Psoas muscle (tissue), 7 donors: ENCODE measurements at regions not wholly inside any gene's neighbourhood (a gene's known extent, or its start where the extent isn't known, plus 50 kb on each side); places are given as distances from the start of the nearest gene placed in this dataset.

Experiments used
- ATAC-seq, 4 donors: fragments of 200-7000 bp; cut with Tn5 transposase; one replicate each; pipeline ENCODE4 v1.9.1; 2020; ENCODE audit warnings: moderate library complexity in 3 of 4, mild to moderate bottlenecking in 2 of 4
- DNase-seq, 2 donors: peaks; one replicate each; pipeline ENCODE4 v3.0.0-alpha.2; 2020
- H3K27ac ChIP-seq: fragments of 200-600 bp; one replicate; pipeline ENCODE4 v1.8.0; 2022
- H3K27me3 ChIP-seq, 3 donors: fragments of 200-600 bp in 1 of 3; one replicate each; pipeline versions ENCODE4 v1.6.1 to v1.8.0; 2013 to 2022; ENCODE audit warnings: low read length in 2 of 3, mild to moderate bottlenecking in 2 of 3, moderate library complexity in 1 of 3; ENCODE audit not compliant: insufficient read depth in 3 of 3
- H3K36me3 ChIP-seq, 2 donors: fragments of 200-600 bp in 1 of 2; one replicate each; pipeline versions ENCODE4 v1.6.1 to v1.8.0; 2013 to 2022; ENCODE audit warnings: low read depth in 1 of 2, mild to moderate bottlenecking in 1 of 2, moderate library complexity in 1 of 2; ENCODE audit not compliant: insufficient read depth in 1 of 2
- H3K4me1 ChIP-seq: fragments of 200-600 bp; one replicate; pipeline ENCODE4 v1.8.0; 2022
- H3K4me3 ChIP-seq: fragments of 200-600 bp; one replicate; pipeline ENCODE4 v1.8.0; 2022; ENCODE audit warnings: mild to moderate bottlenecking
- H3K9me3 ChIP-seq: fragments of 200-600 bp; one replicate; pipeline ENCODE4 v1.8.0; 2022
- WGBS, 3 donors: extraction: QIAGEN DNeasy Blood & Tissue Kit; methylation state at CpG; one replicate each; pipeline versions ENCODE4 v1.1.6 to v1.1.7; 2013; 5-methylcytosine and 5-hydroxymethylcytosine counted together
- intact Hi-C, 2 donors: fragments of 100-400 bp; cut with DNase I; formaldehyde crosslinking; loops; one replicate each; pipeline versions ENCODE4 v1.11.0 to v1.14.2; 2022
- TF ChIP-seq, protein P1 (sequence below): fragments of 200-600 bp; IDR thresholded peaks from one replicate; pipeline ENCODE4 v1.8.0; 2022; ENCODE audit warnings: antibody characterized with exemption
- donor health status: healthy with polysubstance abuse.
- donor health status: DM: no; HTN: no; CAD: no; lungs with moderate emphysema.
- donor health status: Bipolar disorder and iron deficiency.
- donor health status: healthy.
- donor health status: DM: yes; HTN: yes; CAD: no.
- donor health status: DM: no; HTN: no; CAD: no.
- donor health status: DM: yes; HTN: yes; CAD: no.

- WGBS, 3 donors, result 62 to 71% (median 62%) methylated on average over 4 of the region's 4 CpGs
- no peak overlapping the region for H3K27ac ChIP-seq
These were observed 197.2 kb upstream of the HNRNPA3 start for GRCh38 chr2:177015356-177015923.

GRCh38 chr2:177020524-177021119 lies 192.0 kb upstream of the HNRNPA3 start:
- H3K36me3 ChIP-seq, result no peaks in the 10 kb centered on the region
- H3K4me1 ChIP-seq, result no peaks in the 10 kb centered on the region
- DNase-seq, result no peak
- H3K4me3 ChIP-seq, result no peak overlapping the region
- 58 to 72% (median 62%) methylated on average over 5 of the region's 5 CpGs for WGBS, 3 donors
- intact Hi-C loops, result no loop called here
- H3K9me3 ChIP-seq, result no peaks in the 10 kb centered on the region
- ATAC-seq, result no peak
- H3K27ac ChIP-seq, result no peak overlapping the region
- TF ChIP-seq, protein P1, sequence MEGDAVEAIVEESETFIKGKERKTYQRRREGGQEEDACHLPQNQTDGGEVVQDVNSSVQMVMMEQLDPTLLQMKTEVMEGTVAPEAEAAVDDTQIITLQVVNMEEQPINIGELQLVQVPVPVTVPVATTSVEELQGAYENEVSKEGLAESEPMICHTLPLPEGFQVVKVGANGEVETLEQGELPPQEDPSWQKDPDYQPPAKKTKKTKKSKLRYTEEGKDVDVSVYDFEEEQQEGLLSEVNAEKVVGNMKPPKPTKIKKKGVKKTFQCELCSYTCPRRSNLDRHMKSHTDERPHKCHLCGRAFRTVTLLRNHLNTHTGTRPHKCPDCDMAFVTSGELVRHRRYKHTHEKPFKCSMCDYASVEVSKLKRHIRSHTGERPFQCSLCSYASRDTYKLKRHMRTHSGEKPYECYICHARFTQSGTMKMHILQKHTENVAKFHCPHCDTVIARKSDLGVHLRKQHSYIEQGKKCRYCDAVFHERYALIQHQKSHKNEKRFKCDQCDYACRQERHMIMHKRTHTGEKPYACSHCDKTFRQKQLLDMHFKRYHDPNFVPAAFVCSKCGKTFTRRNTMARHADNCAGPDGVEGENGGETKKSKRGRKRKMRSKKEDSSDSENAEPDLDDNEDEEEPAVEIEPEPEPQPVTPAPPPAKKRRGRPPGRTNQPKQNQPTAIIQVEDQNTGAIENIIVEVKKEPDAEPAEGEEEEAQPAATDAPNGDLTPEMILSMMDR, result no peak
- H3K27me3 ChIP-seq, result no peaks in the 10 kb centered on the region

More at GRCh38 chr2:177015356-177015923, 197.2 kb upstream of the HNRNPA3 start:
- no peaks in the 10 kb centered on the region for H3K9me3 ChIP-seq
- H3K27me3 ChIP-seq, result no peaks in the 10 kb centered on the region
- H3K4me3 ChIP-seq, result no peak overlapping the region
- TF ChIP-seq, protein P1, result no peak
- H3K36me3 ChIP-seq, result no peaks in the 10 kb centered on the region
- no peaks in the 10 kb centered on the region for H3K4me1 ChIP-seq
- DNase-seq, result no peak
- ATAC-seq, result no peak
- intact Hi-C loops, result no loop called here

GRCh38 chr2:177021706-177022343 lies 190.8 kb upstream of the HNRNPA3 start:
- 71 to 75% (median 72%) methylated on average over 7 of the region's 7 CpGs for WGBS, 3 donors
- H3K36me3 ChIP-seq, result no peaks in the 10 kb centered on the region
- no peak for DNase-seq
- TF ChIP-seq, protein P1, result no peak
- H3K4me1 ChIP-seq, result no peaks in the 10 kb centered on the region
- H3K27ac ChIP-seq, result no peak overlapping the region
- H3K27me3 ChIP-seq, result no peaks in the 10 kb centered on the region
- H3K4me3 ChIP-seq, result no peak overlapping the region
- ATAC-seq, result no peak
- H3K9me3 ChIP-seq, result no peaks in the 10 kb centered on the region
- intact Hi-C loops, result no loop called here

DNA sequence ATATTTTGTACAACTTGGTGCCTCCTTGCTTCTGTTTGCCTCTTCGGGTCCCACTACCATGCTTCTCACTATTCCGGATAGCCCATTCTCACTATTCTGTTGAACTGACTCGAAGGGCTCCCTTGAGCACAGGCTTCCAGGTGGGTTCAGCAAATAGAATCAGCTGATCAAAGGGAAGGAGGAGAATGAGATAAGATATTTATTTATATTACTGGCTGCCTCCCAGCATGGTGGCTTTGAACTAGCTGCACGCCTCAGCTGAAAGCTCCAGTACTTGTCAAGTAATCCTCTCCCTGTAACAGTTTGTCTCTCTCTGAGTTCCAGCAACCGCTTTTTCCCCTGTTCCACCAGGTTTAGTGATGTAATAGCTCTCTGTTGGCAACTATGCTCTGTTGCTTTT lies 187.8 kb upstream of the HNRNPA3 start:
- Histone ChIP-seq H3K27me3 (no peaks in the 10 kb centered on the region), H3K9me3 (no peaks in the 10 kb centered on the region), H3K27ac (no peak overlapping the region), H3K4me3 (no peak overlapping the region), H3K36me3 (no peaks in the 10 kb centered on the region), H3K4me1 (no peaks in the 10 kb centered on the region)
- TF ChIP-seq, protein P1, result no peak
- intact Hi-C loops, result no loop called here
- DNase-seq (no peak), ATAC-seq (peak in 1 of 4 donors; percentile 41)
- 48 to 70% (median 65%) methylated on average over 5 of the region's 5 CpGs for WGBS, 3 donors
